ENCODE measurements at regions not wholly inside any gene's neighbourhood (a gene's known extent, or its start where the extent isn't known, plus 50 kb on each side); places are given as distances from the start of the nearest gene placed in this dataset.

DNA sequence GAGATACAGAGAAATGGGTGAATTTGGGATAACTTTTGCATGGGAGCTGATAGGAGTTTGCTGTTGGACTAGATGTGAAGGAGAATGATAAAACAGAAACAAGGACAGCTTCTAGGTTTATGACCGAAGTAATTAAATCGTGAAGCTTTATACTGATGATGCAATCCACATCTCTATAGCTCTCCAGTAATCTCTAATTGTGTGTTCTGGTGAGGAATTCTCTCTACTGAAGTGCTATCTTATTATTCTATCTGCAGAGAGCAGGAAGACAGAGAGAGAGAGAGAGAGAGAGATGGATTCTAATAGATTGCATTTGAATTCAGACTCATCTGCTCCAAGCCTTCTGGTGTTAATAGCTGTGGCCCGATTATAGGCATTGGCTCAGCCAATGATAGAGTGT lies 113.5 kb upstream of the FRMD4B start:
- no peak overlapping the region for H3K14ac ChIP-seq (ENCODE audit: low read length in 2 of 2)
- no peak overlapping the region for H3K9ac ChIP-seq (ENCODE audit: low read length)
- H4K8ac ChIP-seq (ENCODE audit: low read length): no peak overlapping the region
- H3K36me3 ChIP-seq (ENCODE audit: control insufficient read depth in 1 of 2, insufficient read depth in 2 of 2, low read depth in 1 of 2, low read length in 2 of 2): no peaks in the 10 kb centered on the region
- H3K4me2 ChIP-seq (ENCODE audit: low read length, poor library complexity, severe bottlenecking): no peak overlapping the region
- no peak overlapping the region for H2BK12ac ChIP-seq (ENCODE audit: low read length in 2 of 2)
- H3K9me3 ChIP-seq (ENCODE audit: control insufficient read depth, low read length): no peaks in the 10 kb centered on the region
- no peak overlapping the region for H3K27ac ChIP-seq (ENCODE audit: low read length, poor library complexity, severe bottlenecking)
- H3K4ac ChIP-seq (ENCODE audit: low read depth in 1 of 2, low read length in 2 of 2): no peak overlapping the region
- H3K23ac ChIP-seq (ENCODE audit: low read length in 2 of 2): no peak overlapping the region
- no peaks in the 10 kb centered on the region for H3K4me1 ChIP-seq (ENCODE audit: control insufficient read depth, insufficient read depth, low read depth, low read length)
- peaks cover 5 to 6% of the 10 kb centered on the region in 2 experiments for H3K27me3 ChIP-seq (ENCODE audit: control insufficient read depth in 1 of 2, insufficient read depth in 1 of 2, low read length in 2 of 2)
- H2BK5ac ChIP-seq (ENCODE audit: low read depth, low read length, poor library complexity, severe bottlenecking): no peak overlapping the region
- H3K79me1 ChIP-seq (replicated peaks; ENCODE audit: low read length, poor library complexity, severe bottlenecking): no peaks in the 10 kb centered on the region
- no peak overlapping the region for H3K18ac ChIP-seq (ENCODE audit: low read depth in 1 of 2, low read length in 2 of 2)
- H2AK5ac ChIP-seq (ENCODE audit: low read length, severe bottlenecking): no peak overlapping the region
- H2BK120ac ChIP-seq (ENCODE audit: low read depth, low read length): no peak overlapping the region
- no peak overlapping the region for H3K4me3 ChIP-seq (ENCODE audit: insufficient read depth in 1 of 2, low read depth in 1 of 2, low read length in 2 of 2)
- H2BK15ac ChIP-seq (ENCODE audit: low read depth, poor library complexity, severe bottlenecking): no peak overlapping the region
- DNase-seq: no peak
- no peak overlapping the region for H2AFZ ChIP-seq (ENCODE audit: low read depth, low read length)
- 87% methylated on average over 1 of the region's 3 CpGs for WGBS
- no peak overlapping the region for H4K91ac ChIP-seq (ENCODE audit: low read length)

GRCh38 chr3:69496856-69497255 lies 111.0 kb upstream of the FRMD4B start:
- Histone ChIP-seq H3K27ac (ENCODE audit: low read length, poor library complexity, severe bottlenecking) (no peak overlapping the region), H2AFZ (ENCODE audit: low read depth, low read length) (no peak overlapping the region), H3K4ac (ENCODE audit: low read depth in 1 of 2, low read length in 2 of 2) (no peak overlapping the region), H3K14ac (ENCODE audit: low read length in 2 of 2) (no peak overlapping the region), H4K91ac (ENCODE audit: low read length) (no peak overlapping the region), H3K23ac (ENCODE audit: low read length in 2 of 2) (no peak overlapping the region), H3K18ac (ENCODE audit: low read depth in 1 of 2, low read length in 2 of 2) (no peak overlapping the region), H3K9me3 (ENCODE audit: control insufficient read depth, low read length) (no peaks in the 10 kb centered on the region), H3K4me2 (ENCODE audit: low read length, poor library complexity, severe bottlenecking) (no peak overlapping the region), H4K8ac (ENCODE audit: low read length) (no peak overlapping the region), H3K36me3 (ENCODE audit: control insufficient read depth in 1 of 2, insufficient read depth in 2 of 2, low read depth in 1 of 2, low read length in 2 of 2) (no peaks in the 10 kb centered on the region), H2AK5ac (ENCODE audit: low read length, severe bottlenecking) (no peak overlapping the region), H3K4me1 (ENCODE audit: control insufficient read depth, insufficient read depth, low read depth, low read length) (no peaks in the 10 kb centered on the region), H2BK120ac (ENCODE audit: low read depth, low read length) (no peak overlapping the region), H2BK5ac (ENCODE audit: low read depth, low read length, poor library complexity, severe bottlenecking) (no peak overlapping the region), H3K79me1 (replicated peaks; ENCODE audit: low read length, poor library complexity, severe bottlenecking) (no peaks in the 10 kb centered on the region), H2BK12ac (ENCODE audit: low read length in 2 of 2) (no peak overlapping the region), H3K4me3 (ENCODE audit: insufficient read depth in 1 of 2, low read depth in 1 of 2, low read length in 2 of 2) (no peak overlapping the region), H3K27me3 (ENCODE audit: control insufficient read depth in 1 of 2, insufficient read depth in 1 of 2, low read length in 2 of 2) (peaks cover 5 to 6% of the 10 kb centered on the region in 2 experiments), H3K9ac (ENCODE audit: low read length) (no peak overlapping the region), H2BK15ac (ENCODE audit: low read depth, poor library complexity, severe bottlenecking) (no peak overlapping the region)
- 93% methylated on average over 3 of the region's 3 CpGs for WGBS
- no peak for DNase-seq

- Histone ChIP-seq H2AFZ (ENCODE audit: low read depth, low read length) (no peak overlapping the region), H4K8ac (ENCODE audit: low read length) (no peak overlapping the region), H3K36me3 (ENCODE audit: control insufficient read depth in 1 of 2, insufficient read depth in 2 of 2, low read depth in 1 of 2, low read length in 2 of 2) (no peaks in the 10 kb centered on the region), H2AK5ac (ENCODE audit: low read length, severe bottlenecking) (no peak overlapping the region), H3K18ac (ENCODE audit: low read depth in 1 of 2, low read length in 2 of 2) (no peak overlapping the region), H3K27me3 (ENCODE audit: control insufficient read depth in 1 of 2, insufficient read depth in 1 of 2, low read length in 2 of 2) (peaks cover 5 to 13% of the 10 kb centered on the region in 2 experiments), H3K4ac (ENCODE audit: low read depth in 1 of 2, low read length in 2 of 2) (no peak overlapping the region), H2BK15ac (ENCODE audit: low read depth, poor library complexity, severe bottlenecking) (no peak overlapping the region), H2BK5ac (ENCODE audit: low read depth, low read length, poor library complexity, severe bottlenecking) (no peak overlapping the region), H3K4me3 (ENCODE audit: insufficient read depth in 1 of 2, low read depth in 1 of 2, low read length in 2 of 2) (no peak overlapping the region), H3K79me1 (replicated peaks; ENCODE audit: low read length, poor library complexity, severe bottlenecking) (no peaks in the 10 kb centered on the region), H3K9ac (ENCODE audit: low read length) (no peak overlapping the region), H2BK120ac (ENCODE audit: low read depth, low read length) (no peak overlapping the region), H3K14ac (ENCODE audit: low read length in 2 of 2) (no peak overlapping the region), H3K4me2 (ENCODE audit: low read length, poor library complexity, severe bottlenecking) (no peak overlapping the region), H3K9me3 (ENCODE audit: control insufficient read depth, low read length) (no peaks in the 10 kb centered on the region), H3K23ac (ENCODE audit: low read length in 2 of 2) (no peak overlapping the region), H4K91ac (ENCODE audit: low read length) (no peak overlapping the region), H2BK12ac (ENCODE audit: low read length in 2 of 2) (no peak overlapping the region), H3K27ac (ENCODE audit: low read length, poor library complexity, severe bottlenecking) (no peak overlapping the region), H3K4me1 (ENCODE audit: control insufficient read depth, insufficient read depth, low read depth, low read length) (no peaks in the 10 kb centered on the region)
- no peak for DNase-seq
- WGBS: 28% methylated on average over 2 of the region's 3 CpGs
Measured at GRCh38 chr3:69494185-69494584, 108.3 kb upstream of the FRMD4B start.

GRCh38 chr3:69493157-69493556 lies 107.3 kb upstream of the FRMD4B start:
- H2BK15ac ChIP-seq (ENCODE audit: low read depth, poor library complexity, severe bottlenecking): no peak overlapping the region
- H3K4me1 ChIP-seq (ENCODE audit: control insufficient read depth, insufficient read depth, low read depth, low read length): no peaks in the 10 kb centered on the region
- H3K4me2 ChIP-seq (ENCODE audit: low read length, poor library complexity, severe bottlenecking): no peak overlapping the region
- no peak overlapping the region for H3K9ac ChIP-seq (ENCODE audit: low read length)
- H3K79me1 ChIP-seq (replicated peaks; ENCODE audit: low read length, poor library complexity, severe bottlenecking): no peaks in the 10 kb centered on the region
- WGBS: 89% methylated on average over 3 of the region's 3 CpGs
- no peak overlapping the region for H3K18ac ChIP-seq (ENCODE audit: low read depth in 1 of 2, low read length in 2 of 2)
- no peak overlapping the region for H4K91ac ChIP-seq (ENCODE audit: low read length)
- H2AK5ac ChIP-seq (ENCODE audit: low read length, severe bottlenecking): no peak overlapping the region
- no peak overlapping the region for H2BK5ac ChIP-seq (ENCODE audit: low read depth, low read length, poor library complexity, severe bottlenecking)
- peaks cover 5 to 13% of the 10 kb centered on the region in 2 experiments for H3K27me3 ChIP-seq (ENCODE audit: control insufficient read depth in 1 of 2, insufficient read depth in 1 of 2, low read length in 2 of 2)
- no peak overlapping the region for H2BK120ac ChIP-seq (ENCODE audit: low read depth, low read length)
- H3K14ac ChIP-seq (ENCODE audit: low read length in 2 of 2): no peak overlapping the region
- no peak overlapping the region for H2AFZ ChIP-seq (ENCODE audit: low read depth, low read length)
- H2BK12ac ChIP-seq (ENCODE audit: low read length in 2 of 2): no peak overlapping the region
- H3K4me3 ChIP-seq (ENCODE audit: insufficient read depth in 1 of 2, low read depth in 1 of 2, low read length in 2 of 2): no peak overlapping the region
- no peak overlapping the region for H3K27ac ChIP-seq (ENCODE audit: low read length, poor library complexity, severe bottlenecking)
- no peak overlapping the region for H4K8ac ChIP-seq (ENCODE audit: low read length)
- H3K4ac ChIP-seq (ENCODE audit: low read depth in 1 of 2, low read length in 2 of 2): no peak overlapping the region
- DNase-seq: no peak
- no peak overlapping the region for H3K23ac ChIP-seq (ENCODE audit: low read length in 2 of 2)
- H3K36me3 ChIP-seq (ENCODE audit: control insufficient read depth in 1 of 2, insufficient read depth in 2 of 2, low read depth in 1 of 2, low read length in 2 of 2): no peaks in the 10 kb centered on the region
- no peaks in the 10 kb centered on the region for H3K9me3 ChIP-seq (ENCODE audit: control insufficient read depth, low read length)
